IMR-90 (cell line): ENCODE measurements at regions not wholly inside any gene's neighbourhood (a gene's known extent, or its start where the extent isn't known, plus 50 kb on each side); places are given as distances from the start of the nearest gene placed in this dataset.

Source experiments
- BHLHE40 ChIP-seq: fragments of 150-350 bp; IDR thresholded peaks from 2 replicates; pipeline ENCODE4 v1.6.1; 2016; ENCODE audit warnings: mild to moderate bottlenecking, low read depth, low read length
- CEBPB ChIP-seq: IDR thresholded peaks from 2 replicates; pipeline ENCODE4 v1.6.1; 2012; ENCODE audit warnings: low read depth, low read length, improper control_type of control experiment
- CTCF ChIP-seq: conservative IDR thresholded peaks from 2 replicates; pipeline ENCODE4 v1.5.1; 2012; ENCODE audit warnings: mild to moderate bottlenecking, low read depth, low read length, improper control_type of control experiment
- ELK1 ChIP-seq: fragments of 150-350 bp; IDR thresholded peaks from 2 replicates; pipeline ENCODE4 v1.6.1; 2016; ENCODE audit warnings: low read depth, mild to moderate bottlenecking, low read length, moderate library complexity, borderline replicate concordance
- FOS ChIP-seq: fragments of 150-350 bp; IDR thresholded peaks from 2 replicates; pipeline ENCODE4 v1.6.1; 2016; ENCODE audit warnings: low read depth, low read length
- MAFK ChIP-seq: IDR thresholded peaks from 2 replicates; pipeline ENCODE4 v1.6.1; 2012; ENCODE audit warnings: low read depth, low read length, improper control_type of control experiment
- NFE2L2 ChIP-seq: fragments of 150-350 bp; IDR thresholded peaks from 2 replicates; pipeline ENCODE4 v1.6.1; 2016; ENCODE audit warnings: low read depth, mild to moderate bottlenecking, low read length
- POLR2A ChIP-seq: IDR thresholded peaks from 2 replicates; pipeline ENCODE4 v1.6.1; 2012; ENCODE audit warnings: mild to moderate bottlenecking, low read depth, low read length
- RAD21 ChIP-seq: IDR thresholded peaks from 2 replicates; pipeline ENCODE4 v1.6.1; 2012; ENCODE audit warnings: low read length, improper control_type of control experiment
- RCOR1 ChIP-seq: IDR thresholded peaks from 2 replicates; pipeline ENCODE4 v1.6.1; 2012; ENCODE audit warnings: mild to moderate bottlenecking, low read length, improper control_type of control experiment; ENCODE audit not compliant: insufficient replicate concordance
- RFX5 ChIP-seq: IDR thresholded peaks from 2 replicates; pipeline ENCODE4 v1.8.0; 2012; ENCODE audit warnings: low read depth, mild to moderate bottlenecking, low read length, moderate library complexity
- SMC3 ChIP-seq: fragments of 150-350 bp; IDR thresholded peaks from 2 replicates; pipeline ENCODE4 v1.6.1; 2016; ENCODE audit warnings: low read depth, mild to moderate bottlenecking, antibody characterized with exemption, low read length, moderate library complexity
- USF2 ChIP-seq: fragments of 150-350 bp; IDR thresholded peaks from 2 replicates; pipeline ENCODE4 v1.6.1; 2017; ENCODE audit warnings: mild to moderate bottlenecking, antibody characterized with exemption, low read length, low read depth

- no peak for TF ChIP-seq SMC3
- TF ChIP-seq RAD21: no peak
- TF ChIP-seq POLR2A: no peak
- TF ChIP-seq CTCF: no peak
- TF ChIP-seq BHLHE40: no peak
- TF ChIP-seq FOS: no peak
- no peak for TF ChIP-seq NFE2L2
- no peak for TF ChIP-seq CEBPB
- no peak for TF ChIP-seq MAFK
- no peak for TF ChIP-seq ELK1
- no peak for TF ChIP-seq RFX5
- TF ChIP-seq RCOR1: no peak
- TF ChIP-seq USF2: no peak
These were observed 78.2 kb upstream of the SULF2 start for GRCh38 chr20:47863315-47863965.
